ENCODE measurements at regions not wholly inside any gene's neighbourhood (a gene's known extent, or its start where the extent isn't known, plus 50 kb on each side); places are given as distances from the start of the nearest gene placed in this dataset.

- no peak overlapping the region for H3K4me3 ChIP-seq (ENCODE audit: low read depth, low read length)
- TF ChIP-seq CTCF (conservative IDR thresholded peaks at IDR 0.05; ENCODE audit: low read depth, low read length): peak; percentile 37
- peak; percentile 18 for DNase-seq (ENCODE audit: low read depth)
Measured at GRCh38 chr2:221100467-221101089, 471.5 kb downstream of the EPHA4 start.

GRCh38 chr2:221102896-221103688 lies 469.0 kb downstream of the EPHA4 start:
- TF ChIP-seq CTCF (conservative IDR thresholded peaks at IDR 0.05; ENCODE audit: low read depth, low read length): no peak
- H3K4me3 ChIP-seq (ENCODE audit: low read depth, low read length): no peak overlapping the region
- no peak for DNase-seq (ENCODE audit: low read depth)

GRCh38 chr2:221103930-221104329 lies 468.2 kb downstream of the EPHA4 start:
- no peak for TF ChIP-seq CTCF (conservative IDR thresholded peaks at IDR 0.05; ENCODE audit: low read depth, low read length)
- DNase-seq (ENCODE audit: low read depth): no peak
- no peak overlapping the region for H3K4me3 ChIP-seq (ENCODE audit: low read depth, low read length)

GRCh38 chr2:221104361-221104811 lies 467.7 kb downstream of the EPHA4 start:
- no peak for TF ChIP-seq CTCF (conservative IDR thresholded peaks at IDR 0.05; ENCODE audit: low read depth, low read length)
- no peak overlapping the region for H3K4me3 ChIP-seq (ENCODE audit: low read depth, low read length)
- DNase-seq (ENCODE audit: low read depth): no peak

- no peak for DNase-seq (ENCODE audit: low read depth)
- no peak overlapping the region for H3K4me3 ChIP-seq (ENCODE audit: low read depth, low read length)
- TF ChIP-seq CTCF (conservative IDR thresholded peaks at IDR 0.05; ENCODE audit: low read depth, low read length): no peak
Measured at GRCh38 chr2:221106241-221106640, 465.9 kb downstream of the EPHA4 start.

- TF ChIP-seq CTCF (conservative IDR thresholded peaks at IDR 0.05; ENCODE audit: low read depth, low read length): no peak
- no peak for DNase-seq (ENCODE audit: low read depth)
- no peak overlapping the region for H3K4me3 ChIP-seq (ENCODE audit: low read depth, low read length)
Measured at GRCh38 chr2:221107424-221107823, 464.7 kb downstream of the EPHA4 start.

Measured in choroid plexus epithelial cell (primary cell).